Breast epithelium (tissue), 3 donors: ENCODE measurements at regions not wholly inside any gene's neighbourhood (a gene's known extent, or its start where the extent isn't known, plus 50 kb on each side); places are given as distances from the start of the nearest gene placed in this dataset.

Experiments
- POLR2A ChIP-seq: fragments of 450-650 bp; IDR thresholded peaks from one replicate; pipeline ENCODE4 v1.6.1; 2016; ENCODE audit warnings: antibody characterized with exemption, mild to moderate bottlenecking, moderate library complexity
- TF ChIP-seq, protein P1 (sequence below), 3 donors: fragments of 450-650 bp; IDR thresholded peaks; one replicate each; pipeline ENCODE4 v1.5.1; 2016 to 2017; ENCODE audit warnings: antibody characterized with exemption in 3 of 3, mild to moderate bottlenecking in 3 of 3, moderate library complexity in 3 of 3

DNA sequence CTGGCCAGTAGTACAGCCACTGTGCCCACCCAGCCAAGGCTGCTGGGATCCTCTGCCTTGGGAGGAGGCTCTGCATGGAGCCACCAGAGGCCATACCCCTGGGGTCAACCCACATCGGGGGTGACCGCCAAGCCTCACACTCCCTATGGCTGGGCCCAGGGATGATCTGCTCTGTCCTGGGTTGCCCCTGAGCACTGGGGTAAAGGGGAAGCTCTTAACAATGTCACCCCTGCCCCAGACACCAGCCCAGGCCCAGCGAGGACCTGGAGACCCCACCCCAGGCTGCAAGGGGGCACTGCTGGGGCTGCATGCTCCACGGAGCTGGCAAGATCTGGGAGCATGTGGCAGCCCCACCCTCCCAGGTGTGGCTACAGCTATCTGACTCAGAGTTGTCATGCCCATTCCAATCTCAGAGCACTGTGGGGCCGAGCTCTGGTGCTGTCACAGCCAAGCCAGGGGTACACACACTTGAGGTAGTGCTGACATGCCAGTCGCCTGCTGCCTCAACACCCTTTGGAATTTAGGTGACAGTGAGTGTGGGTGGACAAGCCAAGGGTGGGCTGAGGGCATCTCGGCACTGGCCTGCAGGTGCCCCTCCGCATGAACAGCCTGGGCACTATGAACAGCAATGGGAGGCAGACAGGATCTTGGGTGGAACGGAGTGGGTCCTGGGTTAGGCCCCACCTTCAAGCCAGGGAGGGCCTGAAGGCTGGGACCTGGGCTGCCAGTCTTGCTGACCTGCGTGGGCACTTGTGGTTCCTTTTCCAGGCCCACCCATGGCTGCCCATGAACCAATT, 427.7 kb downstream of the LRRIQ3 start:
- no peak for TF ChIP-seq POLR2A
- TF ChIP-seq, protein P1, sequence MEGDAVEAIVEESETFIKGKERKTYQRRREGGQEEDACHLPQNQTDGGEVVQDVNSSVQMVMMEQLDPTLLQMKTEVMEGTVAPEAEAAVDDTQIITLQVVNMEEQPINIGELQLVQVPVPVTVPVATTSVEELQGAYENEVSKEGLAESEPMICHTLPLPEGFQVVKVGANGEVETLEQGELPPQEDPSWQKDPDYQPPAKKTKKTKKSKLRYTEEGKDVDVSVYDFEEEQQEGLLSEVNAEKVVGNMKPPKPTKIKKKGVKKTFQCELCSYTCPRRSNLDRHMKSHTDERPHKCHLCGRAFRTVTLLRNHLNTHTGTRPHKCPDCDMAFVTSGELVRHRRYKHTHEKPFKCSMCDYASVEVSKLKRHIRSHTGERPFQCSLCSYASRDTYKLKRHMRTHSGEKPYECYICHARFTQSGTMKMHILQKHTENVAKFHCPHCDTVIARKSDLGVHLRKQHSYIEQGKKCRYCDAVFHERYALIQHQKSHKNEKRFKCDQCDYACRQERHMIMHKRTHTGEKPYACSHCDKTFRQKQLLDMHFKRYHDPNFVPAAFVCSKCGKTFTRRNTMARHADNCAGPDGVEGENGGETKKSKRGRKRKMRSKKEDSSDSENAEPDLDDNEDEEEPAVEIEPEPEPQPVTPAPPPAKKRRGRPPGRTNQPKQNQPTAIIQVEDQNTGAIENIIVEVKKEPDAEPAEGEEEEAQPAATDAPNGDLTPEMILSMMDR (IDR thresholded peaks at IDR 0.05) = no peak
